ENCODE measurements at regions not wholly inside any gene's neighbourhood (a gene's known extent, or its start where the extent isn't known, plus 50 kb on each side); places are given as distances from the start of the nearest gene placed in this dataset.

DNA sequence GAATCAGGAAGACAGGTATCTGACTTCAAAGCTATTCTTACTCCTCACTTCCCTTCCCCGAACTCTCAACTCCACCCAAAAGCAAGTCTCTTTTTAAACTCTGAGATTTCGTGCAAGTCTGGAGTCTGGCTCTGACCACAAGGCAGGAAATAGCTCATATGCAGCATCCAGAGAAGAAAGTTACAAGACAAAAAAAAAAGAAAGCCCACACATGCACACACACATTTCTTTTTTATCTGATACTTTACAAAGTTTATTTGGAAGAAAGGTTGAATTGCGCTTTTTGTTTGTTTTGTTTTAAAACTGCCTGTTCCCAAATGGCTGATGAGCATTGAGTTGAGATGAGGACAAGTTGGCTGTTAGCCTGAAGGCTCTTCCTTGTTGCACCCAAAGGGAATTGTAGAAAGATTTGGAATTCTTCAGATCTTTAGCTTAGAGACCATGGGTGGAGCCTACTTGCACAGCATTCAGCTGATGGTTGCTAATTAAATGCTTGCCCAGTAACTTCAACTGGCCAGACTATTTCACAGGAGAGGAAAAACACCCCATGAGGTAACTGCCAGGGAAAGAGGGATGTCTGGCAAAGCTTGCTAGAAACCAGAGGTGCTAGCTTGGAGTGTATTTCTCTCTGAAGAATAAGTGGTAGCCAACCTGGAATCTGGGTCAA is 490.3 kb downstream of the TTLL7 start:
- H3K4me3 ChIP-seq (ENCODE audit: control insufficient read depth, low read depth, low read length): no peak overlapping the region
- TF ChIP-seq CTCF (IDR thresholded peaks at IDR 0.05; ENCODE audit: control insufficient read depth, insufficient read depth, low read depth, low read length, missing control alignments): no peak
- peak; percentile 94 for DNase-seq (ENCODE audit: low read depth)

GRCh38 chr1:83505148-83505547 is 493.8 kb downstream of the TTLL7 start:
- H3K4me3 ChIP-seq (ENCODE audit: control insufficient read depth, low read depth, low read length): no peak overlapping the region
- no peak for DNase-seq (ENCODE audit: low read depth)
- TF ChIP-seq CTCF (IDR thresholded peaks at IDR 0.05; ENCODE audit: control insufficient read depth, insufficient read depth, low read depth, low read length, missing control alignments): no peak

- DNase-seq (ENCODE audit: low read depth): no peak
- H3K4me3 ChIP-seq (ENCODE audit: control insufficient read depth, low read depth, low read length): no peak overlapping the region
- no peak for TF ChIP-seq CTCF (IDR thresholded peaks at IDR 0.05; ENCODE audit: control insufficient read depth, insufficient read depth, low read depth, low read length, missing control alignments)
These were observed 495.8 kb downstream of the TTLL7 start for GRCh38 chr1:83503153-83503552.

DNA sequence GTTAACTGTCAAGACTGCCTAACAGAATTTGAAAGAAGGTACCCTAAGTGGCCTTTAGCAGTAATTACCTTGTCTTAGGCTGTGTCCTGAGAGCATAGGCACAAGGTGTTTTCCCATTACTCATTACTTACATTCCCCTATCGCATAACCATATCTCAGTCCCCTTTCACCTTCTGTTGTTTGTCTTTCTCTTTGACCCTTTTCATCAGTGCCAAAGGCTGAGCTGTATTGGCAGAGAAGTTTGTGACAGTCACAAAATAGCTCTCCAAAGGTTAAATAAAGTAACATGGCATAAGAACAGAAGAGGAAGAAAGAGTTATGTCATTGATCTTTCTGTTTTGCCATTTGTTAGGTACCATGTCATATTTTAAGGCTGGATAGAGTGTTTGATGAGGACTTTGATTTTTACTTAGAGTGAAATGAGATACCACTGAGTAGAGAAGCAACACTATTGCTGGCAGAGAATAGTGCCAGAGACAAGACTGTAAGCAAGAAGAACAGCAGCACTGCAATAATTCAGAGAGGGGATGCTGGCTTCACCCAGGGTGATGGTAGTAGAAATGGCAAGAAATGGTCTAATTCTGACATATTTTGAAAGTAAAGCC is 497.8 kb downstream of the TTLL7 start:
- no peak for DNase-seq (ENCODE audit: low read depth)
- H3K4me3 ChIP-seq (ENCODE audit: control insufficient read depth, low read depth, low read length): no peak overlapping the region
- TF ChIP-seq CTCF (IDR thresholded peaks at IDR 0.05; ENCODE audit: control insufficient read depth, insufficient read depth, low read depth, low read length, missing control alignments): no peak

DNA sequence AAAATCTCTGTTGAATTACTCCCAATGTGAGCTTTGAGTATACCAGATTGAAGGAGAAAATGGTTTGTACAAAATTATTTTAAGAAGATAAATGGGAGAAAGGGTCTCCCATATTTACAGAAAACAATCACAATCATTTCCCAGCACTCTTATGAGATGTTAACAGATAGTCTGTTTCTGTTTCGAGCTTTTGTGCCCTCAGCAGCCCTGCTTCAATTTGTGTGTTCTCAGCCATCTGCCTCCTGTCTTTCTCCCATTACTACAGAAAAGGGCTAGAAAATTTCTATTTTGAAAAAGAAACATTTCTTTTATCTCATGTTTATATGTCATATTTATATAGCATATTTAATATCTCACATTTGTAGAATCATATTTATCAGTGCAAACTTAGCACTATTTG is 498.4 kb downstream of the TTLL7 start:
- DNase-seq (ENCODE audit: low read depth): no peak
- H3K4me3 ChIP-seq (ENCODE audit: control insufficient read depth, low read depth, low read length): no peak overlapping the region
- no peak for TF ChIP-seq CTCF (IDR thresholded peaks at IDR 0.05; ENCODE audit: control insufficient read depth, insufficient read depth, low read depth, low read length, missing control alignments)

DNA sequence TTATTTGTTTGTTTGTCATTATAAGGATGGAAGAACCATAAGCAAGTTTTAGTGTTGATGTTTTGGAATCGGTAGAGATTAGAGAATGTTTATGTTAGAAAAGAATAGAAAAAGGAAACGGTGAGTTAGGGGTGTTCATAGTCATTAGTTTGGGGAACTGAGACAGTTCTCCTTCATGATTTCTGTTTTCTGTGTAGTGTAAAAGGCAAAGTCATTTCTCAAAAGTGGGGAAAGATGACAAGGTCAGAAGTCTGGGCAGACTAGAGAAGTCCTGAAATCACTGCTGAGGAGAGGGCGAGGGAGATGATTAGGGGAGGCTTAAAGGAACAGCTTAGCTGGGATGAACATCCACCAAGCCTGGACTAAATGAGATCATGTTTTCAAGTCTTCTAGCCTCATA is 498.9 kb downstream of the TTLL7 start:
- no peak for DNase-seq (ENCODE audit: low read depth)
- no peak overlapping the region for H3K4me3 ChIP-seq (ENCODE audit: control insufficient read depth, low read depth, low read length)
- TF ChIP-seq CTCF (IDR thresholded peaks at IDR 0.05; ENCODE audit: control insufficient read depth, insufficient read depth, low read depth, low read length, missing control alignments): no peak
